ENCODE measurements at regions not wholly inside any gene's neighbourhood (a gene's known extent, or its start where the extent isn't known, plus 50 kb on each side); places are given as distances from the start of the nearest gene placed in this dataset.

- Histone ChIP-seq H3K36me3 (no peaks in the 10 kb centered on the region), H3K27me3 (no peaks in the 10 kb centered on the region), H3K4me3 (no peak overlapping the region), H3K4me1 (peaks cover 0 to 7% (median 0%) of the 10 kb centered on the region in 9 donors), H3K27ac (no peak overlapping the region), H3K9me3 (peaks cover 0 to 16% (median 0%) of the 10 kb centered on the region in 11 donors)
- 75 to 78% methylated on average over 6 of the region's 6 CpGs for WGBS, 2 donors
- DNase-seq, result no peak
- TF ChIP-seq, protein P1, sequence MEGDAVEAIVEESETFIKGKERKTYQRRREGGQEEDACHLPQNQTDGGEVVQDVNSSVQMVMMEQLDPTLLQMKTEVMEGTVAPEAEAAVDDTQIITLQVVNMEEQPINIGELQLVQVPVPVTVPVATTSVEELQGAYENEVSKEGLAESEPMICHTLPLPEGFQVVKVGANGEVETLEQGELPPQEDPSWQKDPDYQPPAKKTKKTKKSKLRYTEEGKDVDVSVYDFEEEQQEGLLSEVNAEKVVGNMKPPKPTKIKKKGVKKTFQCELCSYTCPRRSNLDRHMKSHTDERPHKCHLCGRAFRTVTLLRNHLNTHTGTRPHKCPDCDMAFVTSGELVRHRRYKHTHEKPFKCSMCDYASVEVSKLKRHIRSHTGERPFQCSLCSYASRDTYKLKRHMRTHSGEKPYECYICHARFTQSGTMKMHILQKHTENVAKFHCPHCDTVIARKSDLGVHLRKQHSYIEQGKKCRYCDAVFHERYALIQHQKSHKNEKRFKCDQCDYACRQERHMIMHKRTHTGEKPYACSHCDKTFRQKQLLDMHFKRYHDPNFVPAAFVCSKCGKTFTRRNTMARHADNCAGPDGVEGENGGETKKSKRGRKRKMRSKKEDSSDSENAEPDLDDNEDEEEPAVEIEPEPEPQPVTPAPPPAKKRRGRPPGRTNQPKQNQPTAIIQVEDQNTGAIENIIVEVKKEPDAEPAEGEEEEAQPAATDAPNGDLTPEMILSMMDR (IDR thresholded peaks at IDR 0.05), result no peak
- ATAC-seq, result no peak
- intact Hi-C loops (cut with DNase I), result no loop called here
These were observed 148.0 kb upstream of the NUDT4 start for GRCh38 chr12:93229494-93230325.

DNA sequence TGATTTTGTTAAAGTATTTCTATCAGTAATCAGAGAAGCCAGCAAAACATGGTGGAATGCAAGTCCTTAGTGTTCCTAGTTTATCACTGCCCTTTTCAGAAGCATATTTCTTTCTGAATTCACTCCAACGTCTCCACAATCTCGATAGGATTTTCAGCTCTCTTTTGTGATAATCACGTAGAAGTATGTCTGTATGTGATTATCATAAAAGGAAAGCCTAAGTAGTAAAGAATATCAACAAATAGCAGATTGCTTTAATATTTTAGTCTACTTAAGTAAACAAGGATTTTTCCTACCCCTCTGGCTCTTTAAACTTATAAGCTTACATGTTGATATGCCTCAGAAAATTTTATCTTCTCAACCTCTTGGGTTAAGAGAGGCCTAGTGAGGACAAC lies 147.4 kb upstream of the NUDT4 start:
- Histone ChIP-seq H3K9me3 (peaks cover 0 to 16% (median 0%) of the 10 kb centered on the region in 11 donors), H3K27ac (no peak overlapping the region), H3K36me3 (no peaks in the 10 kb centered on the region), H3K27me3 (no peaks in the 10 kb centered on the region), H3K4me3 (no peak overlapping the region), H3K4me1 (peaks cover 0 to 7% (median 0%) of the 10 kb centered on the region in 9 donors)
- TF ChIP-seq, protein P1 (IDR thresholded peaks at IDR 0.05), result no peak
- DNase-seq (no peak), ATAC-seq (no peak)
- 20 to 38% methylated on average over 3 of the region's 3 CpGs for WGBS, 2 donors
- intact Hi-C loops (cut with DNase I), result no loop called here

DNA sequence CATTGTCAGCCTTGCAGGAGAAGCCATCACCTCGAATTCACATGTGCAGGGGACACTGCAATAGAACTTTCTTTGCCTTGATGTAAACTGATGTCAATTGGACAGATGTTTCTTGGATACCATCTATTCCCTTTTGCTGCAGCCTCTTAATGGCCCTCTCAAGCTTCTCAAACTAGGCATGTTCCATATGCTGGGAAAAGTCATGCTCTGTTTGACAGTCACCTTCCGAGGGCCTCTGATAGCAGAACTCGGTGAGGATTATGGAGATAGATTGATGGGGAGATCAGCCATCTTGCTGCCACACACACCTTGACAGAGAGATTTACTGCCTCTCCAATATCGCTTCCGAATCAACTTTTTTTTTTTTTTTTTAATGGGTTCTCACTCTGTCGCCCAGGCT lies 145.8 kb upstream of the NUDT4 start:
- DNase-seq (no peak), ATAC-seq (no peak)
- Histone ChIP-seq H3K4me1 (peaks cover 0 to 7% (median under 1%) of the 10 kb centered on the region in 9 donors), H3K4me3 (no peak overlapping the region), H3K36me3 (no peaks in the 10 kb centered on the region), H3K9me3 (peaks cover 0 to 28% (median 0%) of the 10 kb centered on the region in 11 donors), H3K27ac (no peak overlapping the region), H3K27me3 (no peaks in the 10 kb centered on the region)
- intact Hi-C loops (cut with DNase I), result no loop called here
- WGBS, 2 donors, result 95 to 96% methylated on average over 6 of the region's 6 CpGs
- TF ChIP-seq, protein P1 (IDR thresholded peaks at IDR 0.05), result no peak

GRCh38 chr12:93234641-93235040 lies 143.1 kb upstream of the NUDT4 start:
- no peaks in the 10 kb centered on the region for H3K27me3 ChIP-seq
- no peak for ATAC-seq
- DNase-seq, result peak in 1 of 2 donors; percentile 25
- peaks cover 0 to 44% (median 3%) of the 10 kb centered on the region in 11 donors for H3K9me3 ChIP-seq
- peaks cover 0 to 14% (median 5%) of the 10 kb centered on the region in 9 donors for H3K4me1 ChIP-seq
- WGBS, 2 donors, result 42 to 48% methylated on average over 1 of the region's 1 CpG
- no peak overlapping the region for H3K27ac ChIP-seq
- TF ChIP-seq, protein P1 (IDR thresholded peaks at IDR 0.05), result no peak
- no peaks in the 10 kb centered on the region for H3K36me3 ChIP-seq
- intact Hi-C loops (cut with DNase I), result no loop called here
- no peak overlapping the region for H3K4me3 ChIP-seq

All from heart right ventricle (tissue), 16 donors.